HL-60 (cell line): ENCODE measurements at regions not wholly inside any gene's neighbourhood (a gene's known extent, or its start where the extent isn't known, plus 50 kb on each side); places are given as distances from the start of the nearest gene placed in this dataset.

Experiments used
- CTCF ChIP-seq: IDR thresholded peaks from one replicate; pipeline ENCODE4 v1.5.1; 2011; ENCODE audit warnings: low read length, control low read depth, inconsistent platforms; ENCODE audit not compliant: insufficient read depth
- POLR2AphosphoS5 ChIP-seq: IDR thresholded peaks from 2 replicates; pipeline ENCODE4 v1.6.1; 2012; ENCODE audit warnings: low read depth

DNA sequence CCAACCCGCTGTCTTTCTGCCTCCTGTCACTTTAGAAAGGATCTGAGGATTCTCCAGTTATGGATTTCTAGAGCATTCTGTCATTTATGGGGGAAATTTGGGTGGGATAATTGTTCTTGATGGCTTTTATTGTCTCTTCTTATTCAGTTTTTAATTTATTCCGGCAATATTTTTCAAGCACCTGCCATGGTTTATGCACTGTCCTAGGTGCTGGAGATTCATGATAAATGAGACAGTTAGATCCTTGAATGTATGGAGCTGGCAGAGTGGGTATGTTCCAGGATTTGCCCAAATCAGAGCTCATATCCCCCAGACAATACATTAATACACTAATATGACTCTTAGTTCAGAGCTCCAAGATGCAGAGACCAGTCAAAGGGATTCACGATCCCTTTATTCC is 146.8 kb upstream of the PRKCQ start:
- TF ChIP-seq CTCF (no peak), POLR2AphosphoS5 (no peak)
